IPS DF 6.9 (cell line): ENCODE measurements at regions not wholly inside any gene's neighbourhood (a gene's known extent, or its start where the extent isn't known, plus 50 kb on each side); places are given as distances from the start of the nearest gene placed in this dataset.

Experiments used
- DNase-seq: peaks from one replicate; pipeline ENCODE4 v3.0.0-alpha.2; 2013; ENCODE audit warnings: low read depth, low spot score
- H3K27ac ChIP-seq: one replicate; pipeline ENCODE4 v1.5.1; 2013; ENCODE audit warnings: low read length, control low read depth
- H3K27me3 ChIP-seq: 2 replicates; pipeline ENCODE4 v1.6.1; 2013; ENCODE audit warnings: mild to moderate bottlenecking, low read length; ENCODE audit not compliant: control insufficient read depth, insufficient read depth
- H3K36me3 ChIP-seq: 2 replicates; pipeline ENCODE4 v1.6.1; 2013; ENCODE audit warnings: low read length; ENCODE audit not compliant: control insufficient read depth, insufficient read depth
- H3K4me1 ChIP-seq: 2 replicates; pipeline ENCODE4 v1.6.1; 2013; ENCODE audit warnings: low read length; ENCODE audit not compliant: control insufficient read depth, insufficient read depth
- H3K4me3 ChIP-seq: 2 replicates; pipeline ENCODE4 v1.5.1; 2013; ENCODE audit warnings: mild to moderate bottlenecking, low read length
- H3K9me3 ChIP-seq: 2 replicates; pipeline ENCODE4 v1.6.1; 2013; ENCODE audit warnings: low read length, inconsistent platforms; ENCODE audit not compliant: control insufficient read depth, insufficient read depth
- WGBS: extraction: QIAGEN DNeasy Blood & Tissue Kit; methylation state at CpG from one replicate; pipeline ENCODE4 v1.1.7; 2013; ENCODE audit warnings: mixed read lengths, missing lambda C conversion rate; ENCODE audit not compliant: insufficient read length, insufficient coverage; 5-methylcytosine and 5-hydroxymethylcytosine counted together

GRCh38 chr3:35409991-35410390, 229.3 kb upstream of the ARPP21 start:
- H3K9me3 ChIP-seq = no peaks in the 10 kb centered on the region
- H3K27ac ChIP-seq = no peak overlapping the region
- no peaks in the 10 kb centered on the region for H3K27me3 ChIP-seq
- H3K4me3 ChIP-seq = no peak overlapping the region
- H3K36me3 ChIP-seq = no peaks in the 10 kb centered on the region
- H3K4me1 ChIP-seq = no peaks in the 10 kb centered on the region
- WGBS = no CpG with 5 or more reads among the region's 1 CpG
- DNase-seq = no peak

GRCh38 chr3:35413483-35413882, 225.8 kb upstream of the ARPP21 start:
- Histone ChIP-seq H3K27ac (no peak overlapping the region), H3K4me3 (no peak overlapping the region), H3K4me1 (no peaks in the 10 kb centered on the region), H3K9me3 (no peaks in the 10 kb centered on the region), H3K36me3 (no peaks in the 10 kb centered on the region), H3K27me3 (no peaks in the 10 kb centered on the region)
- no peak for DNase-seq
- WGBS = no CpG with 5 or more reads among the region's 1 CpG

- H3K27ac ChIP-seq = no peak overlapping the region
- no peaks in the 10 kb centered on the region for H3K27me3 ChIP-seq
- no peaks in the 10 kb centered on the region for H3K4me1 ChIP-seq
- H3K9me3 ChIP-seq = no peaks in the 10 kb centered on the region
- H3K36me3 ChIP-seq = no peaks in the 10 kb centered on the region
- no peak overlapping the region for H3K4me3 ChIP-seq
- no CpG with 5 or more reads among the region's 2 CpGs for WGBS
- no peak for DNase-seq
These were observed 222.2 kb upstream of the ARPP21 start for GRCh38 chr3:35417080-35417479.

- WGBS = no CpG with 5 or more reads among the region's 1 CpG
- no peak overlapping the region for H3K4me3 ChIP-seq
- H3K27ac ChIP-seq = no peak overlapping the region
- DNase-seq = no peak
- no peaks in the 10 kb centered on the region for H3K27me3 ChIP-seq
- no peaks in the 10 kb centered on the region for H3K4me1 ChIP-seq
- H3K9me3 ChIP-seq = no peaks in the 10 kb centered on the region
- H3K36me3 ChIP-seq = no peaks in the 10 kb centered on the region
These were observed 217.2 kb upstream of the ARPP21 start for GRCh38 chr3:35422101-35422500.

GRCh38 chr3:35422836-35423601, 216.3 kb upstream of the ARPP21 start:
- no CpG with 5 or more reads among the region's 6 CpGs for WGBS

GRCh38 chr3:35426366-35426958, 212.9 kb upstream of the ARPP21 start:
- H3K27ac ChIP-seq = no peak overlapping the region
- H3K36me3 ChIP-seq = no peaks in the 10 kb centered on the region
- no CpG with 5 or more reads among the region's 3 CpGs for WGBS
- H3K9me3 ChIP-seq = no peaks in the 10 kb centered on the region
- no peaks in the 10 kb centered on the region for H3K27me3 ChIP-seq
- H3K4me1 ChIP-seq = no peaks in the 10 kb centered on the region
- DNase-seq = no peak
- no peak overlapping the region for H3K4me3 ChIP-seq

More at GRCh38 chr3:35422836-35423601, 216.3 kb upstream of the ARPP21 start:
- H3K36me3 ChIP-seq = no peaks in the 10 kb centered on the region
- H3K4me1 ChIP-seq = no peaks in the 10 kb centered on the region
- H3K4me3 ChIP-seq = no peak overlapping the region
- H3K27ac ChIP-seq = no peak overlapping the region
- DNase-seq = no peak
- H3K27me3 ChIP-seq = no peaks in the 10 kb centered on the region
- H3K9me3 ChIP-seq = no peaks in the 10 kb centered on the region

- Histone ChIP-seq H3K27me3 (no peaks in the 10 kb centered on the region), H3K9me3 (no peaks in the 10 kb centered on the region), H3K4me3 (no peak overlapping the region), H3K27ac (no peak overlapping the region), H3K4me1 (no peaks in the 10 kb centered on the region), H3K36me3 (no peaks in the 10 kb centered on the region)
- DNase-seq = no peak
- WGBS = no CpG with 5 or more reads among the region's 1 CpG
These were observed 201.9 kb upstream of the ARPP21 start for GRCh38 chr3:35437381-35437780.

GRCh38 chr3:35438101-35438500, 201.2 kb upstream of the ARPP21 start:
- no peaks in the 10 kb centered on the region for H3K4me1 ChIP-seq
- WGBS = no CpG with 5 or more reads among the region's 1 CpG
- H3K4me3 ChIP-seq = no peak overlapping the region
- no peaks in the 10 kb centered on the region for H3K9me3 ChIP-seq
- H3K27me3 ChIP-seq = no peaks in the 10 kb centered on the region
- H3K27ac ChIP-seq = no peak overlapping the region
- no peak for DNase-seq
- no peaks in the 10 kb centered on the region for H3K36me3 ChIP-seq

- no peaks in the 10 kb centered on the region for H3K9me3 ChIP-seq
- H3K4me1 ChIP-seq = no peaks in the 10 kb centered on the region
- H3K4me3 ChIP-seq = no peak overlapping the region
- H3K36me3 ChIP-seq = no peaks in the 10 kb centered on the region
- no peak overlapping the region for H3K27ac ChIP-seq
- no CpG with 5 or more reads among the region's 5 CpGs for WGBS
- no peak for DNase-seq
- no peaks in the 10 kb centered on the region for H3K27me3 ChIP-seq
These were observed 199.7 kb upstream of the ARPP21 start for GRCh38 chr3:35439663-35440062.

GRCh38 chr3:35440826-35441225, 198.5 kb upstream of the ARPP21 start:
- Histone ChIP-seq H3K27ac (no peak overlapping the region), H3K4me3 (no peak overlapping the region), H3K4me1 (no peaks in the 10 kb centered on the region), H3K27me3 (no peaks in the 10 kb centered on the region), H3K9me3 (no peaks in the 10 kb centered on the region), H3K36me3 (no peaks in the 10 kb centered on the region)
- no peak for DNase-seq

GRCh38 chr3:35446896-35447295, 192.4 kb upstream of the ARPP21 start:
- no peak for DNase-seq
- no peak overlapping the region for H3K4me3 ChIP-seq
- no peaks in the 10 kb centered on the region for H3K4me1 ChIP-seq
- H3K27me3 ChIP-seq = no peaks in the 10 kb centered on the region
- no peaks in the 10 kb centered on the region for H3K9me3 ChIP-seq
- WGBS = no CpG with 5 or more reads among the region's 2 CpGs
- no peaks in the 10 kb centered on the region for H3K36me3 ChIP-seq
- H3K27ac ChIP-seq = no peak overlapping the region
